ENCODE measurements at regions not wholly inside any gene's neighbourhood (a gene's known extent, or its start where the extent isn't known, plus 50 kb on each side); places are given as distances from the start of the nearest gene placed in this dataset.

DNA sequence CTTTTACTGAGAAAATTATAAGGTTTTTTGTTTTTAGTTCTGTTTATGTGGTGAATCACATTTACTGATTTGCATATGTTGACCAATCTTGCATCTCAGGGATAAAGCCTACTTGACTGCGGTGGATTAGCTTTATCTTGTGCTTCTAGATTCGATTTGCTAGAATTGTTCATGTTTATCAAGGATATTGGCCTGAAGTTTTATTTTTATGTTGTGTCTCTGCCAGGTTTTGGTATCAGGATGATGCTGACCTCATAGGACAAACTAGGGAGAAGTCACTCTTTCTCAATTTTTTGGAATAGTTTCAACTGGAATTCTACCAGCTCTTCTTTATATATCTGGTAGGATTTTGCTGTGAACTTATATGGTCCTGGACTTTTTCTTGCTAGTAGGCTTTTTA lies 504.8 kb downstream of the ETS1 start (continued):
- TF ChIP-seq, protein P1, sequence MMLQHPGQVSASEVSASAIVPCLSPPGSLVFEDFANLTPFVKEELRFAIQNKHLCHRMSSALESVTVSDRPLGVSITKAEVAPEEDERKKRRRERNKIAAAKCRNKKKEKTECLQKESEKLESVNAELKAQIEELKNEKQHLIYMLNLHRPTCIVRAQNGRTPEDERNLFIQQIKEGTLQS (CRISPR knock-in tag; conservative IDR thresholded peaks at IDR 0.05): no peak
- TF ChIP-seq ZBTB21 (CRISPR knock-in tag; IDR thresholded peaks at IDR 0.05; ENCODE audit: borderline replicate concordance): no peak
- no peak for TF ChIP-seq KAT7 (CRISPR knock-in tag; IDR thresholded peaks at IDR 0.05; ENCODE audit: borderline replicate concordance)
- TF ChIP-seq RORB (CRISPR knock-in tag; IDR thresholded peaks at IDR 0.05): no peak
- TF ChIP-seq, protein P2, sequence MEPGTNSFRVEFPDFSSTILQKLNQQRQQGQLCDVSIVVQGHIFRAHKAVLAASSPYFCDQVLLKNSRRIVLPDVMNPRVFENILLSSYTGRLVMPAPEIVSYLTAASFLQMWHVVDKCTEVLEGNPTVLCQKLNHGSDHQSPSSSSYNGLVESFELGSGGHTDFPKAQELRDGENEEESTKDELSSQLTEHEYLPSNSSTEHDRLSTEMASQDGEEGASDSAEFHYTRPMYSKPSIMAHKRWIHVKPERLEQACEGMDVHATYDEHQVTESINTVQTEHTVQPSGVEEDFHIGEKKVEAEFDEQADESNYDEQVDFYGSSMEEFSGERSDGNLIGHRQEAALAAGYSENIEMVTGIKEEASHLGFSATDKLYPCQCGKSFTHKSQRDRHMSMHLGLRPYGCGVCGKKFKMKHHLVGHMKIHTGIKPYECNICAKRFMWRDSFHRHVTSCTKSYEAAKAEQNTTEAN (CRISPR knock-in tag; IDR thresholded peaks at IDR 0.05): no peak

DNA sequence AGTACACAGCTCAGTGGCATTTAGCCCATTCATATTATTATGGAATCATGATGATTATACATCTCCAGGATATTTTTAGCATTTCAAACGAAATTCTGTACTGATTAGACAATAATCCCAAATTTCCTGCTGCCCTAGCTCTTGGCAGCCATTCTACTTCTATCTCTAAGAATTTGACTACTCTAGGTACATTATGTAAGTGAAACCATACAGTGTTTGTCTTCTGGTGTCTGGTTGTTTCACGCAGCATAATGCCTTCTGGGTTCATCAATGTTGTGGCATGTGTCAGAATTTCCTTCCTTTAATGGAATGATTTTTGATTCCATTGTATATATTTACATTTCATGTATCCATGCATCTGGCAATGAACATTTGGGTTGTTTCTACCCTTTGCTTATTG lies 517.7 kb downstream of the ETS1 start:
- no peak for ATAC-seq
- TF ChIP-seq HMGA2 (CRISPR knock-in tag; IDR thresholded peaks at IDR 0.05) (no peak), ZBTB21 (CRISPR knock-in tag; IDR thresholded peaks at IDR 0.05; ENCODE audit: borderline replicate concordance) (no peak), CREB1 (CRISPR knock-in tag; IDR thresholded peaks at IDR 0.05) (no peak), TCF7 (CRISPR knock-in tag; IDR thresholded peaks at IDR 0.05; ENCODE audit: low read depth) (no peak), ZNF121 (CRISPR knock-in tag; IDR thresholded peaks at IDR 0.05) (no peak), ZNF416 (CRISPR knock-in tag; IDR thresholded peaks at IDR 0.05) (no peak), TEAD1 (CRISPR knock-in tag; IDR thresholded peaks at IDR 0.05) (no peak), SMAD3 (CRISPR knock-in tag; IDR thresholded peaks at IDR 0.05; ENCODE audit: borderline replicate concordance) (no peak), FOXP1 (CRISPR knock-in tag; IDR thresholded peaks at IDR 0.05; ENCODE audit: borderline replicate concordance) (no peak), IRF2 (CRISPR knock-in tag; IDR thresholded peaks at IDR 0.05; ENCODE audit: borderline replicate concordance, low read depth) (no peak)
- TF ChIP-seq, protein P3, sequence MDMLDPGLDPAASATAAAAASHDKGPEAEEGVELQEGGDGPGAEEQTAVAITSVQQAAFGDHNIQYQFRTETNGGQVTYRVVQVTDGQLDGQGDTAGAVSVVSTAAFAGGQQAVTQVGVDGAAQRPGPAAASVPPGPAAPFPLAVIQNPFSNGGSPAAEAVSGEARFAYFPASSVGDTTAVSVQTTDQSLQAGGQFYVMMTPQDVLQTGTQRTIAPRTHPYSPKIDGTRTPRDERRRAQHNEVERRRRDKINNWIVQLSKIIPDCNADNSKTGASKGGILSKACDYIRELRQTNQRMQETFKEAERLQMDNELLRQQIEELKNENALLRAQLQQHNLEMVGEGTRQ (CRISPR knock-in tag; IDR thresholded peaks at IDR 0.05): no peak
- TF ChIP-seq, protein P4, sequence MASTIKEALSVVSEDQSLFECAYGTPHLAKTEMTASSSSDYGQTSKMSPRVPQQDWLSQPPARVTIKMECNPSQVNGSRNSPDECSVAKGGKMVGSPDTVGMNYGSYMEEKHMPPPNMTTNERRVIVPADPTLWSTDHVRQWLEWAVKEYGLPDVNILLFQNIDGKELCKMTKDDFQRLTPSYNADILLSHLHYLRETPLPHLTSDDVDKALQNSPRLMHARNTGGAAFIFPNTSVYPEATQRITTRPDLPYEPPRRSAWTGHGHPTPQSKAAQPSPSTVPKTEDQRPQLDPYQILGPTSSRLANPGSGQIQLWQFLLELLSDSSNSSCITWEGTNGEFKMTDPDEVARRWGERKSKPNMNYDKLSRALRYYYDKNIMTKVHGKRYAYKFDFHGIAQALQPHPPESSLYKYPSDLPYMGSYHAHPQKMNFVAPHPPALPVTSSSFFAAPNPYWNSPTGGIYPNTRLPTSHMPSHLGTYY (CRISPR knock-in tag; IDR thresholded peaks at IDR 0.05): no peak
- TF ChIP-seq, protein P5, sequence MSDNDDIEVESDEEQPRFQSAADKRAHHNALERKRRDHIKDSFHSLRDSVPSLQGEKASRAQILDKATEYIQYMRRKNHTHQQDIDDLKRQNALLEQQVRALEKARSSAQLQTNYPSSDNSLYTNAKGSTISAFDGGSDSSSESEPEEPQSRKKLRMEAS (CRISPR knock-in tag; IDR thresholded peaks at IDR 0.05): no peak
- TF ChIP-seq, protein P6, sequence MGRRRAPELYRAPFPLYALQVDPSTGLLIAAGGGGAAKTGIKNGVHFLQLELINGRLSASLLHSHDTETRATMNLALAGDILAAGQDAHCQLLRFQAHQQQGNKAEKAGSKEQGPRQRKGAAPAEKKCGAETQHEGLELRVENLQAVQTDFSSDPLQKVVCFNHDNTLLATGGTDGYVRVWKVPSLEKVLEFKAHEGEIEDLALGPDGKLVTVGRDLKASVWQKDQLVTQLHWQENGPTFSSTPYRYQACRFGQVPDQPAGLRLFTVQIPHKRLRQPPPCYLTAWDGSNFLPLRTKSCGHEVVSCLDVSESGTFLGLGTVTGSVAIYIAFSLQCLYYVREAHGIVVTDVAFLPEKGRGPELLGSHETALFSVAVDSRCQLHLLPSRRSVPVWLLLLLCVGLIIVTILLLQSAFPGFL (CRISPR knock-in tag; IDR thresholded peaks at IDR 0.05; ENCODE audit: borderline replicate concordance): no peak
- TF ChIP-seq, protein P7, sequence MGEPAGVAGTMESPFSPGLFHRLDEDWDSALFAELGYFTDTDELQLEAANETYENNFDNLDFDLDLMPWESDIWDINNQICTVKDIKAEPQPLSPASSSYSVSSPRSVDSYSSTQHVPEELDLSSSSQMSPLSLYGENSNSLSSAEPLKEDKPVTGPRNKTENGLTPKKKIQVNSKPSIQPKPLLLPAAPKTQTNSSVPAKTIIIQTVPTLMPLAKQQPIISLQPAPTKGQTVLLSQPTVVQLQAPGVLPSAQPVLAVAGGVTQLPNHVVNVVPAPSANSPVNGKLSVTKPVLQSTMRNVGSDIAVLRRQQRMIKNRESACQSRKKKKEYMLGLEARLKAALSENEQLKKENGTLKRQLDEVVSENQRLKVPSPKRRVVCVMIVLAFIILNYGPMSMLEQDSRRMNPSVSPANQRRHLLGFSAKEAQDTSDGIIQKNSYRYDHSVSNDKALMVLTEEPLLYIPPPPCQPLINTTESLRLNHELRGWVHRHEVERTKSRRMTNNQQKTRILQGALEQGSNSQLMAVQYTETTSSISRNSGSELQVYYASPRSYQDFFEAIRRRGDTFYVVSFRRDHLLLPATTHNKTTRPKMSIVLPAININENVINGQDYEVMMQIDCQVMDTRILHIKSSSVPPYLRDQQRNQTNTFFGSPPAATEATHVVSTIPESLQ (CRISPR knock-in tag; IDR thresholded peaks at IDR 0.05): no peak
- peaks cover 4% of the 10 kb centered on the region; the same call in 1 of the 2 replicates for H3K4me1 Mint-ChIP-seq
- ChIA-PET POLR2A (no interaction called here), CTCF (no interaction called here)
- H3K36me3 Mint-ChIP-seq: no peaks in the 10 kb centered on the region
- H3K4me3 Mint-ChIP-seq: no peak overlapping the region
- H3K9me3 Mint-ChIP-seq: peaks cover 14% of the 10 kb centered on the region
- H3K27me3 Mint-ChIP-seq (ENCODE audit: low read depth): no peaks in the 10 kb centered on the region
- no peak for DNase-seq (ENCODE audit: low spot score)
- no peak overlapping the region for H3K27ac Mint-ChIP-seq

Measured in WTC11 (cell line).